HG02938 (cell line): ENCODE measurements at regions not wholly inside any gene's neighbourhood (a gene's known extent, or its start where the extent isn't known, plus 50 kb on each side); places are given as distances from the start of the nearest gene placed in this dataset.
"Not testable (repeated sequence)": the region's sequence is repeated elsewhere in the genome, so short reads cannot be mapped to it uniquely, and the experiment has no call there.

Experiments
- ATAC-seq: cut with Tn5 transposase; IDR thresholded peaks from one replicate; pipeline ENCODE4 v1.9.1; 2021; ENCODE audit warnings: mild to moderate bottlenecking, moderate library complexity; ENCODE audit not compliant: unreplicated experiment

GRCh38 chr2:90209806-90210205 is 1518.3 kb downstream of the RPIA start:
- ATAC-seq: no peak

- ATAC-seq: not testable (repeated sequence)
These were observed 1524.4 kb downstream of the RPIA start for GRCh38 chr2:90215880-90216279.

GRCh38 chr2:90216801-90217200 is 1525.3 kb downstream of the RPIA start:
- not testable (repeated sequence) for ATAC-seq

- not testable (repeated sequence) for ATAC-seq
These were observed 1527.1 kb downstream of the RPIA start for GRCh38 chr2:90218534-90218933.

- ATAC-seq: not testable (repeated sequence)
These were observed 1529.3 kb downstream of the RPIA start for GRCh38 chr2:90220623-90221299.

GRCh38 chr2:90221300-90221651 is 1529.8 kb downstream of the RPIA start:
- ATAC-seq: no peak

GRCh38 chr2:90224767-90225166 is 1533.3 kb downstream of the RPIA start:
- ATAC-seq: not testable (repeated sequence)

- not testable (repeated sequence) for ATAC-seq
These were observed 1535.1 kb downstream of the RPIA start for GRCh38 chr2:90226465-90227072.

- ATAC-seq: not testable (repeated sequence)
These were observed 1539.7 kb downstream of the RPIA start for GRCh38 chr2:90231199-90231598.

- ATAC-seq: not testable (repeated sequence)
These were observed 1544.0 kb downstream of the RPIA start for GRCh38 chr2:90235452-90235851.

- not testable (repeated sequence) for ATAC-seq
These were observed 1546.5 kb downstream of the RPIA start for GRCh38 chr2:90237923-90238361.

GRCh38 chr2:90238505-90239230 is 1547.2 kb downstream of the RPIA start:
- not testable (repeated sequence) for ATAC-seq

- ATAC-seq: not testable (repeated sequence)
These were observed 1548.3 kb downstream of the RPIA start for GRCh38 chr2:90239769-90240168.

GRCh38 chr2:90244902-90245765 is 1553.7 kb downstream of the RPIA start:
- not testable (repeated sequence) for ATAC-seq

GRCh38 chr2:90248400-90248799 is 1556.9 kb downstream of the RPIA start:
- ATAC-seq: not testable (repeated sequence)

GRCh38 chr2:90250350-90250749 is 1558.9 kb downstream of the RPIA start:
- ATAC-seq: not testable (repeated sequence)

- ATAC-seq: not testable (repeated sequence)
These were observed 1560.1 kb downstream of the RPIA start for GRCh38 chr2:90251576-90251975.

GRCh38 chr2:90253306-90253705 is 1561.8 kb downstream of the RPIA start:
- not testable (repeated sequence) for ATAC-seq

- not testable (repeated sequence) for ATAC-seq
These were observed 1575.4 kb downstream of the RPIA start for GRCh38 chr2:90266888-90267287.

GRCh38 chr2:90287751-90288150 is 1596.3 kb downstream of the RPIA start:
- not testable (repeated sequence) for ATAC-seq

- not testable (repeated sequence) for ATAC-seq
These were observed 1596.9 kb downstream of the RPIA start for GRCh38 chr2:90288396-90288795.
